Activated CD4-positive, alpha-beta memory T cell treated with anti-CD3 and anti-CD28 coated beads, Interleukin-2, amount 10 ng/mL, durations not matched to agents 7 days and 5 days (primary cell): ENCODE measurements at regions not wholly inside any gene's neighbourhood (a gene's known extent, or its start where the extent isn't known, plus 50 kb on each side); places are given as distances from the start of the nearest gene placed in this dataset.
"Not testable (repeated sequence)": the region's sequence is repeated elsewhere in the genome, so short reads cannot be mapped to it uniquely, and the experiment has no call there.

Source experiments
- CTCF ChIA-PET: fragments of 350-600 bp; sonication (Branson Sonifier 250); formaldehyde crosslinking; loops from one replicate; lab custom pipeline; 2021; ENCODE audit warnings: antibody characterized with exemption, inconsistent platforms; lab: Charles Lee
- POLR2A ChIA-PET: fragments of 350-600 bp; sonication (Branson Sonifier 250); formaldehyde crosslinking; loops from one replicate; lab custom pipeline; 2021; ENCODE audit warnings: antibody characterized with exemption; lab: Charles Lee
- DNase-seq: peaks from one replicate; pipeline ENCODE4 v3.0.0-alpha.2; 2020
- H3K27ac Mint-ChIP-seq: one replicate; pipeline ENCODE4 v1.8.0; 2021; ENCODE audit warnings: mild to moderate bottlenecking, mixed read lengths
- H3K27me3 Mint-ChIP-seq: one replicate; pipeline ENCODE4 v1.8.0; 2021; ENCODE audit warnings: mixed read lengths
- H3K36me3 Mint-ChIP-seq: one replicate; pipeline ENCODE4 v1.8.0; 2021; ENCODE audit warnings: low read depth, mixed read lengths
- H3K4me1 Mint-ChIP-seq: one replicate; pipeline ENCODE4 v1.8.0; 2021; ENCODE audit warnings: mixed read lengths
- H3K4me3 Mint-ChIP-seq: one replicate; pipeline ENCODE4 v1.8.0; 2021; ENCODE audit warnings: mild to moderate bottlenecking, mixed read lengths
- H3K9me3 Mint-ChIP-seq: one replicate; pipeline ENCODE4 v1.8.0; 2021; ENCODE audit warnings: mixed read lengths

- H3K27me3 Mint-ChIP-seq, H3K36me3 Mint-ChIP-seq, H3K9me3 Mint-ChIP-seq, DNase-seq, H3K4me1 Mint-ChIP-seq, H3K4me3 Mint-ChIP-seq, CTCF ChIA-PET, H3K27ac Mint-ChIP-seq, POLR2A ChIA-PET: not testable (repeated sequence)
Measured at GRCh38 chr6:84879385-84879784, 115.0 kb upstream of the TBX18 start.

- Mint-ChIP-seq H3K36me3 (no peaks in the 10 kb centered on the region), H3K9me3 (no peaks in the 10 kb centered on the region), H3K4me3 (no peak overlapping the region), H3K27me3 (no peaks in the 10 kb centered on the region), H3K27ac (no peak overlapping the region), H3K4me1 (no peaks in the 10 kb centered on the region)
- POLR2A ChIA-PET, result interaction anchor here (1.1 kb wide), 1 partner anchor 9 kb away, joined by 3 read pairs; no protein-coding TSS in a partner anchor
- CTCF ChIA-PET, result no interaction called here
- no peak for DNase-seq
Measured at GRCh38 chr6:84877515-84878210, 113.3 kb upstream of the TBX18 start.

- H3K9me3 Mint-ChIP-seq, result no peaks in the 10 kb centered on the region
- no peaks in the 10 kb centered on the region for H3K27me3 Mint-ChIP-seq
- DNase-seq, result no peak
- ChIA-PET CTCF (interaction anchor here (1.1 kb wide), 1 partner anchor 9 kb away, joined by 3 read pairs; no protein-coding TSS in a partner anchor), POLR2A (interaction anchor here (1.1 kb wide), 1 partner anchor 8 kb away, joined by 3 read pairs; no protein-coding TSS in a partner anchor)
- no peaks in the 10 kb centered on the region for H3K4me1 Mint-ChIP-seq
- H3K27ac Mint-ChIP-seq, result no peak overlapping the region
- no peak overlapping the region for H3K4me3 Mint-ChIP-seq
- no peaks in the 10 kb centered on the region for H3K36me3 Mint-ChIP-seq
Measured at GRCh38 chr6:84876723-84877514, 112.5 kb upstream of the TBX18 start.

DNA sequence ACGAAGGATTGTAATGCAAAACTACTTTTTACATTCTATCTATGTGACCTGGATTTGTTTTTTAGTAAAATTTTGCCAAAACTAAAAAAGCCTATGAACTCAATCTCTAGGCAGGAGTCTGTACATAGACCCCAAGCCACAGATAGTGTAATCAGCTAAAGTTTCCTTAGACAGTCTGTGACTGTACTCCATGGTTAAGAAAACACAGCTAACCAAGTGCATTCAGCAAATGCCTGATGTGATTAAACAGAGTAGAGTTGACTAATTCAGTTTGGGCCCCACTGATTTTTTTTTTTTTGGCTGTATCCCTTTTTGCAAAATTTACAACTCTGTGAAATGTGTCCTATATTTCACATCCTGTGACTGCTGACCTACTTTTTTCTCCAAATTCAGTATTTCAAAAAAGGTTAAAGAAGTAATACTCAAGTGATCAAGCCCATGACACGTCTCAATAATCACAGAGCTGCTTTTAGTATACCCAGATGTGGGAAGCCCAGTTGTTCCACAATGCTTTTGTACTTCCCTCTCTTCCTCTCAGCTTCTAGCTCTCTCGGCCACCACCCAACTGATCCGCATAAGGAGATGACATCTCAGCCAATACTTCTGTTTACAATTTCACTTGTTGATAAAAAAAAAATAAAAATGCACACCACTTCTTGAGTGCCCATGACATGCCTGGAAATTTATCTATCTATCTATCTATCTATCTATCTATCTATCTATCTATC lies 108.8 kb upstream of the TBX18 start:
- no peak overlapping the region for H3K4me3 Mint-ChIP-seq
- CTCF ChIA-PET, result no interaction called here
- no peaks in the 10 kb centered on the region for H3K4me1 Mint-ChIP-seq
- H3K27me3 Mint-ChIP-seq, result no peaks in the 10 kb centered on the region
- H3K36me3 Mint-ChIP-seq, result no peaks in the 10 kb centered on the region
- no peak for DNase-seq
- H3K9me3 Mint-ChIP-seq, result no peaks in the 10 kb centered on the region
- POLR2A ChIA-PET, result no interaction called here
- no peak overlapping the region for H3K27ac Mint-ChIP-seq

DNA sequence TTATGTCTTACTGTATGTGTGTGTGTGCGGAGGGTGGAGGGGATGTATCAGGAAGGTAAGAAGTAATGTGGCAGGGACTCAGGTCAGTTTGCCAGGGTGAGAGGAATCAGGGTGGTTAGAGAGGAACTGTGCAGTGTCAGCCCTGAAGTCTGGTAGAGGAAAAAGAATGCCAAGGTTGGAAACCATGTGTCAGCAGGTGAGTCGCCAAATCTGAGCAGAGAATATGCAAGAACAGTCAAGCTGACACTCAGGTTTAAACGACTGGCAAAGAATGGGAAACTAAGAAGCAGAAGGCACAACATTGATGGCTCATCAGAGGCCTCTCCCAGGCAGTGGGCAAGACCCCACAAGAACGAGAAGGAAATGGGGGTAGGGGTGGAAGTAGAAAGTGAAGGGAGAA lies 107.5 kb upstream of the TBX18 start:
- no peaks in the 10 kb centered on the region for H3K9me3 Mint-ChIP-seq
- H3K4me1 Mint-ChIP-seq, result no peaks in the 10 kb centered on the region
- no peak overlapping the region for H3K4me3 Mint-ChIP-seq
- ChIA-PET POLR2A (no interaction called here), CTCF (no interaction called here)
- no peak for DNase-seq
- no peaks in the 10 kb centered on the region for H3K36me3 Mint-ChIP-seq
- H3K27ac Mint-ChIP-seq, result no peak overlapping the region
- H3K27me3 Mint-ChIP-seq, result no peaks in the 10 kb centered on the region

GRCh38 chr6:84870672-84871071 lies 106.3 kb upstream of the TBX18 start:
- Mint-ChIP-seq H3K9me3 (no peaks in the 10 kb centered on the region), H3K27me3 (no peaks in the 10 kb centered on the region), H3K27ac (no peak overlapping the region), H3K4me3 (no peak overlapping the region), H3K36me3 (no peaks in the 10 kb centered on the region), H3K4me1 (no peaks in the 10 kb centered on the region)
- ChIA-PET CTCF (no interaction called here), POLR2A (no interaction called here)
- DNase-seq, result no peak

- H3K27ac Mint-ChIP-seq, result no peak overlapping the region
- no peaks in the 10 kb centered on the region for H3K27me3 Mint-ChIP-seq
- H3K9me3 Mint-ChIP-seq, result no peaks in the 10 kb centered on the region
- no peak for DNase-seq
- H3K36me3 Mint-ChIP-seq, result no peaks in the 10 kb centered on the region
- H3K4me1 Mint-ChIP-seq, result no peaks in the 10 kb centered on the region
- no peak overlapping the region for H3K4me3 Mint-ChIP-seq
- CTCF ChIA-PET, result no interaction called here
- POLR2A ChIA-PET, result no interaction called here
Measured at GRCh38 chr6:84868149-84868548, 103.8 kb upstream of the TBX18 start.

- CTCF ChIA-PET, result no interaction called here
- POLR2A ChIA-PET, result no interaction called here
- Mint-ChIP-seq H3K4me1 (no peaks in the 10 kb centered on the region), H3K9me3 (no peaks in the 10 kb centered on the region), H3K27me3 (no peaks in the 10 kb centered on the region), H3K36me3 (no peaks in the 10 kb centered on the region), H3K27ac (no peak overlapping the region), H3K4me3 (no peak overlapping the region)
- DNase-seq, result no peak
Measured at GRCh38 chr6:84867521-84867920, 103.1 kb upstream of the TBX18 start.

- Mint-ChIP-seq H3K9me3 (no peaks in the 10 kb centered on the region), H3K27me3 (no peaks in the 10 kb centered on the region)
- POLR2A ChIA-PET, result no interaction called here
Measured at GRCh38 chr6:84866715-84867114, 102.3 kb upstream of the TBX18 start.

DNA sequence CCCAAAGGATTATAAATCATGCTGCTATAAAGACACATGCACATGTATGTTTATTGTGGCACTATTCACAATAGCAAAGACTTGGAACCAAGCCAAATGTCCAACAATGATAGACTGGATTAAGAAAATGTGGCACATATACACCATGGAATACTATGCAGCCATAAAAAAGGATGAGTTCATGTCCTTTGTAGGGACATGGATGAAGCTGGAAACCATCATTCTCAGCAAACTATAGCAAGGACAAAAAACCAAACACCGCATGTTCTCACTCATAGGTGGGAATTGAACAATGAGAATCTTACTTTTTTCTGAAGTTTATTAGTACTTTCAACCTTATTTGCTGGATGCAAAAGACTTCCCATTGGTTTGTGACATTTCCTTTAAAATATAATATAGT lies 101.0 kb upstream of the TBX18 start:
- H3K27me3 Mint-ChIP-seq, DNase-seq, H3K4me1 Mint-ChIP-seq, H3K27ac Mint-ChIP-seq, H3K4me3 Mint-ChIP-seq, CTCF ChIA-PET, POLR2A ChIA-PET, H3K9me3 Mint-ChIP-seq, H3K36me3 Mint-ChIP-seq: not testable (repeated sequence)

More at GRCh38 chr6:84866715-84867114, 102.3 kb upstream of the TBX18 start:
- DNase-seq, result no peak
- Mint-ChIP-seq H3K4me3 (no peak overlapping the region), H3K4me1 (no peaks in the 10 kb centered on the region), H3K27ac (no peak overlapping the region), H3K36me3 (no peaks in the 10 kb centered on the region)
- CTCF ChIA-PET, result no interaction called here

DNA sequence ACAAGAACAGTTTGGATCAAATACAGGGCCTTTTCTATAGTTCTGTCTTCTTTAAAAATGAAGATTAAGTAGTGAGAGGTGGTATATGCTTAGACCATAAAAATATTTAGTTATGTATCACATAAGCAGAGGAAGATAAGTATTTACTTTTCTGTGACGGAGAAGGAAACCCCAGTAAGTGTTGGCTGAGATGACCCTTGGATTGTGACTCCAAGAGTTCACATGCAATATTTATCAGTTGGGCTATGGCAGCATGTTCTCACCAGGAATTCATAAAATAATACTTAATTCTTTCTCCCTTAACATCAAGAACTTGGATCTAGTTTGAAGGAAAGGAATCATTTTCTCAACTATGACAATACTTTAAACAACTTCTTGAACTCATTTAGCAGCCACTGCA lies 98.4 kb upstream of the TBX18 start:
- Mint-ChIP-seq H3K4me3 (no peak overlapping the region), H3K27me3 (no peaks in the 10 kb centered on the region), H3K9me3 (no peaks in the 10 kb centered on the region), H3K36me3 (no peaks in the 10 kb centered on the region), H3K4me1 (no peaks in the 10 kb centered on the region), H3K27ac (no peak overlapping the region)
- CTCF ChIA-PET, result no interaction called here
- POLR2A ChIA-PET, result no interaction called here
- no peak for DNase-seq

- H3K9me3 Mint-ChIP-seq, result no peaks in the 10 kb centered on the region
- H3K27me3 Mint-ChIP-seq, result no peaks in the 10 kb centered on the region
- CTCF ChIA-PET, result no interaction called here
- no peaks in the 10 kb centered on the region for H3K4me1 Mint-ChIP-seq
- H3K4me3 Mint-ChIP-seq, result no peak overlapping the region
- DNase-seq, result no peak
- no peak overlapping the region for H3K27ac Mint-ChIP-seq
- POLR2A ChIA-PET, result no interaction called here
- no peaks in the 10 kb centered on the region for H3K36me3 Mint-ChIP-seq
Measured at GRCh38 chr6:84860920-84861319, 96.5 kb upstream of the TBX18 start.

DNA sequence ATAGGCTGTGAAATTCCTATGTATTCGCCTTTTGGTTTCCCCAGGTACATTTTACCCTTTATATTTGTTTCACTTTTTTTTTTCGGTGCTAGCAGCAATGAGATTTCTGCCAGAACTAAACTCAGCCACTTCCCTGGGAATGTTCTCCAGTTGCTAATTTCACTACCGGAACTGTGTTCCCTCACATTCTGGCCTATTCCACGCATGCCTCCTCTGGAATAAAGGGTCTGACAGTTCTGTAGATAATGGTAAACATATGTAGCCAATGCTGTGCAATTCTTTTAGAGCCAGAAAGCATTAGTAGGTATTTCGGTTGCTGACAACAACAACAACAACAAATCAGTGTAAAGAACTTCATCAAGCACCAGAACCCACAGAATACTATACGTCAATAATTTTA lies 96.1 kb upstream of the TBX18 start:
- Mint-ChIP-seq H3K9me3 (no peaks in the 10 kb centered on the region), H3K27me3 (no peaks in the 10 kb centered on the region), H3K4me3 (no peak overlapping the region), H3K4me1 (no peaks in the 10 kb centered on the region), H3K36me3 (no peaks in the 10 kb centered on the region), H3K27ac (no peak overlapping the region)
- POLR2A ChIA-PET, result no interaction called here
- DNase-seq, result no peak
- CTCF ChIA-PET, result no interaction called here
